ENCODE measurements at regions not wholly inside any gene's neighbourhood (a gene's known extent, or its start where the extent isn't known, plus 50 kb on each side); places are given as distances from the start of the nearest gene placed in this dataset.
A peak's percentile ranks its signal among the peaks of the same experiment; 100 is the strongest.
"Not testable (repeated sequence)": the region's sequence is repeated elsewhere in the genome, so short reads cannot be mapped to it uniquely, and the experiment has no call there.

- H3K36me3 ChIP-seq (ENCODE audit: low read depth); DNase-seq; H3K4me1 ChIP-seq (ENCODE audit: low read depth); ATAC-seq; H3K4me3 ChIP-seq; intact Hi-C loops (cut with DNase I, micrococcal nuclease); H3K9me3 ChIP-seq: not testable (repeated sequence)
Observed at GRCh38 chr16:29355339-29356059, 51.0 kb downstream of the NPIPB11 start.

DNA sequence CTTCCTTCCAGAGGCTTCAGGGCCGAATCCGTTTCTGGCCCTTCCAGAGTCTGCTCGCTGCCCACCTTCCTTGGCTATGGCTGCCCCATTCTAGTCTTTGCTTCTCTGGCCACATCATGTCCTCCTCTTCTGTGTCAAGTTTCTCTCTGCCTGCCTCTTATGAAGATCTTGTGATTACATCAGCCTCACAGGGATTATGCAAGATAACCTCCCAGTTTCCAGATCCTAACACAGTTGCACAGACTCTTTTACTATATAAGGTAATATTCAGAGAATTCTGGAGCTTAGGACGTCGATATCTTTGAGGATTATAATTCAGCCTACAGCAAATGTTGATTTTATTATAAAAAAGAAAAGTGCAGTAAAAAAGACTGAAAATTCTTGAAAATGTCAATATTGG, 52.1 kb downstream of the NPIPB11 start:
- H3K9me3 ChIP-seq; H3K4me1 ChIP-seq (ENCODE audit: low read depth); intact Hi-C loops (cut with DNase I, micrococcal nuclease); H3K36me3 ChIP-seq (ENCODE audit: low read depth); H3K4me3 ChIP-seq; DNase-seq: not testable (repeated sequence)
- ATAC-seq: peak; percentile 21

GRCh38 chr16:29352617-29352999, 53.9 kb downstream of the NPIPB11 start:
- H3K4me3 ChIP-seq; H3K9me3 ChIP-seq; ATAC-seq; intact Hi-C loops (cut with DNase I, micrococcal nuclease); DNase-seq; H3K4me1 ChIP-seq (ENCODE audit: low read depth); H3K36me3 ChIP-seq (ENCODE audit: low read depth): not testable (repeated sequence)

- H3K4me1 ChIP-seq (ENCODE audit: low read depth); H3K36me3 ChIP-seq (ENCODE audit: low read depth); intact Hi-C loops (cut with DNase I, micrococcal nuclease); H3K9me3 ChIP-seq; H3K4me3 ChIP-seq; DNase-seq; ATAC-seq: not testable (repeated sequence)
Observed at GRCh38 chr16:29351970-29352616, 54.4 kb downstream of the NPIPB11 start.

DNA sequence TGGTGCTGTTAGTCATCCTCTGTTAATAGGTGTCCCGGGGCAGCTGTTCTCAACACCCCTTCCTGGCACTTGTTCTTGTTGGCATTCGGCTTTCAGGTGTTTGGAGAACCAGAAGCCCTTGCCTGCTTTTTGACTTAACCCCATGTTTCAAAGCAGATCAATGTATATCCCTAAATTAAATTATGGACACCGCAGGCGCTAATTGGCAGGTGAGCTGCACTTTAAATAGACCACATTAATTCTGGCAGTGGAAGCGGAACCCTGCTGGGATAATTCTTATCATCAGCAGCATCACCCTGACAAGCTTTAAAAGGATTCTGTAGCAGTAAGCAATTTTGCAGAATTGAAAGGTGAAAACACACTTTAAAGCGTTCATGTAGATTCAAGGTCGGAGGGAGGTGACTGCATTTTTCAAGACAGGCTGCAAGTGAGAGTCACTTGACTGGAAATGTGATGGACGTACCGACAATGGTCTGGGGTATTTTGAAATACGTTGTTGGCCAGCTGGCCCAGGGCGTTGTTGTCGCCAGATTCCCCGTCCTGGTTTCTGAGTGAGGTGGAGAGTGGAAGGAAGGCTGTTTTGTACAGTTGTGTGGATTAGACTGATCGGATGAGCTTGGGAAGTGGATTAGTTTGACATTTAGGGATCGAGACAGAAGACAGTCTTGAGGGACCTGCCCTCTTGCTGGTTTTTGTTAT, 55.1 kb downstream of the NPIPB11 start:
- ATAC-seq: not testable (repeated sequence)

DNA sequence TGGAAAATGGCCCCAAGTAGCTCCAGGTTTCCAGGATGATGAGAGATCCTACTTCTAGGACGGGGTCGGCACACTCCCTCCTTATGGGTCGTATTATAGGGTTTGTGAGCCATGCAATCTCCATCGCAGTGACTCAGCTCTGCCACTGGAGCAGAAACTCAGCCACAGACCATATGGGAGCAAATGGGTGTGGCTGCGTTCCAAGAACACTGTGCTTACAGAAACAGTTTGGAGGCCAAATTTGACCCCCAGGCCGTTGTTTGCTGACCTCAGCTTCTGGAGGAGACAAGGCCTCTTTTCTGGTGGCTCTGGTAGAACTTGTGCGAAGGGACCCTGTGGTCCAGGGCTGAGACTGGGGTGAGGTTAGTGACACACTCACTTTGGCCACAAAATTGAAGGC, 56.5 kb downstream of the NPIPB11 start:
- intact Hi-C loops (cut with DNase I, micrococcal nuclease); H3K9me3 ChIP-seq; H3K4me1 ChIP-seq (ENCODE audit: low read depth); H3K4me3 ChIP-seq; H3K36me3 ChIP-seq (ENCODE audit: low read depth): not testable (repeated sequence)
- DNase-seq (peak in 1 of 3 donors; percentile 38), ATAC-seq (peak; percentile 59)

More for the DNA sequence above, 55.1 kb downstream of the NPIPB11 start:
- H3K36me3 ChIP-seq (ENCODE audit: low read depth); H3K9me3 ChIP-seq; H3K4me3 ChIP-seq; H3K4me1 ChIP-seq (ENCODE audit: low read depth); DNase-seq; intact Hi-C loops (cut with DNase I, micrococcal nuclease): not testable (repeated sequence)

GRCh38 chr16:29348748-29349147, 57.8 kb downstream of the NPIPB11 start:
- H3K4me3 ChIP-seq; H3K4me1 ChIP-seq (ENCODE audit: low read depth); intact Hi-C loops (cut with DNase I, micrococcal nuclease); DNase-seq; H3K9me3 ChIP-seq; ATAC-seq; H3K36me3 ChIP-seq (ENCODE audit: low read depth): not testable (repeated sequence)

GRCh38 chr16:29348123-29348690, 58.3 kb downstream of the NPIPB11 start:
- H3K4me3 ChIP-seq; intact Hi-C loops (cut with DNase I, micrococcal nuclease); H3K9me3 ChIP-seq; H3K4me1 ChIP-seq (ENCODE audit: low read depth); DNase-seq; ATAC-seq; H3K36me3 ChIP-seq (ENCODE audit: low read depth): not testable (repeated sequence)

GRCh38 chr16:29346796-29347580, 59.5 kb downstream of the NPIPB11 start:
- intact Hi-C loops (cut with DNase I, micrococcal nuclease); DNase-seq; H3K9me3 ChIP-seq; H3K36me3 ChIP-seq (ENCODE audit: low read depth); H3K4me1 ChIP-seq (ENCODE audit: low read depth); H3K4me3 ChIP-seq: not testable (repeated sequence)
- peak; percentile 32 for ATAC-seq

DNA sequence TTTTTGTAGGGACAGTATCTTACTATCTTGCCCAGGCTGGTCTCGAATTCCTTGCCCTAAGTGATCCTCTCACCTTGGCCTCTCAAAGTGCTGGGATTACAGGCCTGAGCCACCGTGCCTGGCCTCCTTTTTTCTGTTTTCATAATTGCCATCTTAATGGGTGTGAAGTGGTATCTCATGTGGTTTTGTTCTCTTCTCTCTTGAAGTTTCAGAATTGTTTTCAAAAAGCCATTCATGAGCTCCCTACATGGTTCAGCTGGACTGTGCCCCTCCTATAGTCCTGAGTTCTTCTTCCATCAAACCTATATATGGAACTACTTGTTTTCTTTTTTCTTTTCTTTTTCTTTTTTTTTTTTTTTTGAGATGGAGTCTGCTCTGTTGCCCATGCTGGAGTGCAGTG, 60.3 kb downstream of the NPIPB11 start:
- DNase-seq; H3K9me3 ChIP-seq; H3K36me3 ChIP-seq (ENCODE audit: low read depth); ATAC-seq; intact Hi-C loops (cut with DNase I, micrococcal nuclease); H3K4me1 ChIP-seq (ENCODE audit: low read depth); H3K4me3 ChIP-seq: not testable (repeated sequence)

DNA sequence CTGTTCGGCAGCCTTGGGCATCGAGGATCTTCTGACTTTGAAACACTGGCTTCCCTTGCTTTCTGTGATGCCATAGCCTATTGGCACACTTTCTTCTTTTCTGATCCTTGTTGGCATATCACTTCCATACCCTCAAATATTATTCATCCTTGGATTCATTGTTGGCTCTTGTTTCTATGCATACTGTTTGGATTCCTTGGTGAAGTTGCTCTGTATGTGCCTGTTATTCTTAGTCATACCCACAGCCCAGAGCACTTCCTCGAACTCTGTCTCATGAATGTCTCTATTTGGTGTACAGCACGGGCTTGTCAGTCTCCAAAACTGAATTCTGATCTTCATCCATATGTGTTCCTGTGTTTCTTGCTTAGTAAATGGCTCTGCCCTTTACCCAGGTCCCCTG, 63.6 kb downstream of the NPIPB11 start:
- H3K4me1 ChIP-seq (ENCODE audit: low read depth); H3K4me3 ChIP-seq; ATAC-seq; H3K36me3 ChIP-seq (ENCODE audit: low read depth); H3K9me3 ChIP-seq; DNase-seq; intact Hi-C loops (cut with DNase I, micrococcal nuclease): not testable (repeated sequence)

DNA sequence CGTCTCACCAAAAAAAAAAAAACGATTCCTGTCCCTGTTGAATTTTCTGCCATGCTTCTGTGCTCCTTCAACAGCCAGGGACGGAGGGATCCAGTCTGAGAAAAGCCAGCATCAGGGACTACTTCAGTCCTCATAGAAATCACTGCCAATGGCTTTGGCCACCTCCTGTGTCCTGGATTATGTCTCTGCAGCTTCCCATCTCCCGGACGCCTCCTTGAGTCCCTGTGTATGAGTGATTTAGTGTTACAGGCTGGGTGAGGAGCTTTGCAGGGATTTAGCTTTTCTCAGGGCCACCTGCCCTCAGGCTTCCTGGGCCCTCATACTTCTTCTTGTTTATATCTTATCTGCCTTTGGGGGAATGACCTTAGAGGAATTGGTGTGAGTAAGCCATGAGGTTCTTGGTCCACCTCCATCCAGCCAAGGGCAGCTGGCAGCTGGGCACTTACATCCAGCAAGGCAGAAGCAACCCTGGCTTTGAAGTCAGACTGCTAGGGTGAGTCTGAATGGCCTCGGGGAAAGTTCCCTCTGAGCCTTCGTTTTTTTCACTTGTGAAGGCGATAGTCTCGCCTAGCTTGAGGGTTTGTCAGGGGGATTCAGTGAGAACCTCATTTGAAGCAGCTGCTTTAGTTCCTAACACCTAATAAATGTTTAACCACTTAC, 65.6 kb downstream of the NPIPB11 start:
- H3K36me3 ChIP-seq (ENCODE audit: low read depth); ATAC-seq; DNase-seq; H3K4me3 ChIP-seq; H3K9me3 ChIP-seq; intact Hi-C loops (cut with DNase I, micrococcal nuclease); H3K4me1 ChIP-seq (ENCODE audit: low read depth): not testable (repeated sequence)

- H3K9me3 ChIP-seq; intact Hi-C loops (cut with DNase I, micrococcal nuclease); DNase-seq; H3K4me3 ChIP-seq; H3K36me3 ChIP-seq (ENCODE audit: low read depth); H3K4me1 ChIP-seq (ENCODE audit: low read depth); ATAC-seq: not testable (repeated sequence)
Observed at GRCh38 chr16:29340235-29340634, 66.3 kb downstream of the NPIPB11 start.

Measured in mucosa of descending colon (tissue), 3 donors.